SIG-M5 (cell line): ENCODE measurements at regions not wholly inside any gene's neighbourhood (a gene's known extent, or its start where the extent isn't known, plus 50 kb on each side); places are given as distances from the start of the nearest gene placed in this dataset.

ENCODE experiments used
- DNase-seq: peaks from one replicate; lab custom pipeline; 2025; lab: John Stamatoyannopoulos, UW

GRCh38 chr13:64441740-64442139 lies 2788.4 kb downstream of the PCDH9 start:
- DNase-seq: no peak

DNA sequence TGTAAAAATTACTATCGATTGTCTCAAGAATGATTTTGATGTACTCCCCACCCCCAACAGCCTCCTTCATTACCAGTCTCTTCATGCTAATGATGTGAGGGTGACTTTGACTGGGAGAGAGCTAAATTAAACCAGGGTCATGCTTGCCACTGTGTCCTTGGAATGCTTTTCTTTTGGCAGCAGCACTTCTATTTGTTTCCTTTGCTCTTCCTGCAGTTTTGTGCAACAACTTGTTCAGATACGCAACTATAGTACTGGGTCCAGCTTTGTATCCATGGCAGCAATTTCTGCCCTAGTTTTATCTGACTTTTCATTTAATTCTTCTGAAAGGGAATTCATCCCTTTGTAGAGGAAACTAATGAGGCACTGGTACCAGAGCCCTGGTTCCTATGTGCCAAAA lies 2792.1 kb downstream of the PCDH9 start:
- DNase-seq: no peak

DNA sequence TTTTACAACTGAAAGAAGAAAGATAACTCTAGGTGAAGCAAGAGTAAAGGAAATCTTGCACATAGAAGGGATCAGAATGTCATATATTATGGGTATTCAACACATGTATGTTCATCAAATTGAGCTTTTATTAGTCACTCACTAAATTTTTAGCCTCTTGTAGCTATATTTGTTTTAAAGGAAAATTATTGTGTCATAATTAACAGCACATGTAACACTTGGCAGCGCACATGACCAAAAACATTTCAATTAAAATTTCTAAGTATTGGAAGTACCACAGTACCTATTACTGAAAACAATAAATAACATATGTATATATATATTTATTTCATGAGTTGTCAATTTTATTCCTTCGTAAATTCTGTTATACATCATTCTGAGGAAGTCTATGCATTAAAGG lies 2800.4 kb downstream of the PCDH9 start:
- no peak for DNase-seq

- DNase-seq: no peak
Measured at GRCh38 chr13:64428196-64428595, 2801.9 kb downstream of the PCDH9 start.

- no peak for DNase-seq
Measured at GRCh38 chr13:64423467-64423866, 2806.7 kb downstream of the PCDH9 start.

GRCh38 chr13:64420181-64420580 lies 2810.0 kb downstream of the PCDH9 start:
- no peak for DNase-seq

GRCh38 chr13:64417581-64417980 lies 2812.6 kb downstream of the PCDH9 start:
- no peak for DNase-seq

DNA sequence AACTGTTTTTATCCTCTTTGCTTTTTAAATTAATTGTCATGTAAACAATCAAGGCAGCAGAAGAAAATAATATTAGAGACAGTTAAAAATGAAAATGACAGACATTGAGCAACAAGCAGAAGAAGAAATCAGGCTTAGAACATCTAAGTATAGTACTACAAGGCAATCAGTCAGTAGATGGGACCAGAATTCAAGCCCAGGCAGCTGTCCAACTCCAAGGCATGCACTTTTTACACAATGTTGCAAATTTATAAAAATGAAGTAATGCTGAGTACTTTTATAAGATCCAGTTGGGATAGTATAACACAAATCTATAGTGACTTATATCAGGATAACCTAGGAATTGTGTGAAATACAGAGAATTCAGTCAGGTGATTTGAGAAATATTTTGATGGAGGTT lies 2815.8 kb downstream of the PCDH9 start:
- DNase-seq: no peak

GRCh38 chr13:64413529-64413928 lies 2816.6 kb downstream of the PCDH9 start:
- DNase-seq: no peak

- no peak for DNase-seq
Measured at GRCh38 chr13:64410276-64411053, 2819.7 kb downstream of the PCDH9 start.

DNA sequence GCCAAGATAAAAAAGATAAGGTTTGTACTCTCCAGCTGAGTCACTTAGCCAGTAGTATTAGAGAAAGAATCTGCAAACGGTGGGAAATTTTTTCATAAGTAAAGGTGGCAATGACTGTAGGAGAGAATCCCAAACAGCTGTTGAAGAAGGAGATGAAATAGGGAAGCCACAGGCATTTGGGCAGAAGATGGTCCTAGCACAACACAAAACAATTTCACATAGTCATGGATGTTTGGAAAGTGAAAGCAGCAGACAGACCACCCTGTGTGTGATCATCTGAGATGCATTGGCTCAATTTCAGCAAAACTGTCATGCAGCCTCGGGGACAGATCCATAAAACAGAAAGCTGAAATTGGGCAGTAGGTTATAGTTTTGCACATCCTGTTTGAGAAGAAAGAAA lies 2832.4 kb downstream of the PCDH9 start:
- DNase-seq: no peak

DNA sequence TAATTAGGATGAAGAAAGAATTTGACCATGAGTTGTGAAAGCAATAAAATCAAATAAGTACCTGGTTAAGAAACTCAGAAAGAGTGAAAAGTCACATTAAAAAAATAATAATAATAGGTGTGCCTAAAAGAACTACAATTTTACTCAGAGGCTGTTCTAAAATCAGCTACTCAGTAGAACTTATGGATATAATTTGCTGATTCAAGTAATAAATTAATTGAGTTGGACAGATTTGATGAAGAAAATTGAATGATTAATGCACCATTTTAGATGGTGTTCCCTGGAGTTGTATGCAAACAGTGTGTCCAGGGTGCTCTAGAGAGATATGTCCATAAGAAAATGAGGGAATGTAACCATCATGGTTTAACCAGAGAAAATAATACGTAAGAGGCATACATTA lies 2852.5 kb downstream of the PCDH9 start:
- no peak for DNase-seq

DNA sequence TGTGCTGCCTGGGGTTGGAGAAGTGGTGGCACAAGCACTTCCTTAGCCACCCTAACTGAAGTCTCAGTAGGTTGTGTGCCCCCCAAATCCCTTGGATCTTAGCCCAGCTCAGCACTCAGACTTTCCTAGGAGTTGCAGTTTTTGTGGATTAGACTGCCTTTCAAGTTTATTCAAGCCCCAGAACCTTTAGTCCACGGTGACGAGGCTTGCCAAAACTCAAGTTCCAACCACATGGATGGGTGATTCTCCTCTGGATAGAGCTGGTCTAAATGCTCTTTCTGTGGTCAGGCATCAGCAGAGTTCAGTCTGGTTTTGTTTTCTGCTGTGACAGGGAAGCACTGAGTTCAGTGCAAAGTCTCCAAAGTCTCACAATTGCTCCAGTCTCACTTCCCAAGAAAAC lies 2858.7 kb downstream of the PCDH9 start:
- no peak for DNase-seq

DNA sequence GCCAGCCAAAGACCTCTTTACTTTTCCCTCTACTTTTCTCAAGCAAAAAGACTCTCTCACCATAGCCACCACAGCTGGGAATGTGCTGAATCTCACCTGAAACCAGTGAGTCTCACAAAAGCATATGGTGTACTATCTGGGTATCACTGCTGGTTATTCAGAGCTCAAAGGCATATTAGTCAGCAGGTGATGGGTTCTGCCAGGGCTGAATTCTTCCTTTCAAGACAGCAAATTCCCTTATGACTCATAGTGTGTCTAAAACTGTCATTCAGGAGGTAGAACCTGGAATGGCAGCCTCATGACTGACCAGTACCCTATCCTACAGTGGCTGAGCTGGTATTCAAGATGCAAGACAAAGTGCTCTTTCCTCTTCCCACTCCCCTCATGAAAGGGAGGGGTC lies 2859.1 kb downstream of the PCDH9 start:
- no peak for DNase-seq

- DNase-seq: no peak
Measured at GRCh38 chr13:64369121-64369520, 2861.0 kb downstream of the PCDH9 start.

DNA sequence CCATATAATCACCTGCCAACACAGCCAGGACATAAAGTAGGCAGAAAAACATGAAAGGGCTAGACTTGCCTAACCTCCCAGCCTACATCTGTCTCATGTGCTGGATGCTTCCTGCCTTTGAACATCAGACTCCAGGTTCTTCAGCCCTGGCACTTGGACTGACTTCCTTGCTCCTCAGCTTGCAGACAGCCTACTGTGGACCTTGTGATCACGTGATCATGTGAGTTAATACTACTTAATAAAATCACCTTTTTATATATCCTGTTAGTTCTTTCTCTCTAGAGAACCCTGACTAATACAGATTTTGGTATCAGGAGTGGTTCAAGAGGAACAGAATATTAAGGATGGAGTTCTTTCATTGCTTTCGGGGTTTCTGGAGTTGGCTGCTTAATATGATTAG lies 2867.6 kb downstream of the PCDH9 start:
- no peak for DNase-seq

DNA sequence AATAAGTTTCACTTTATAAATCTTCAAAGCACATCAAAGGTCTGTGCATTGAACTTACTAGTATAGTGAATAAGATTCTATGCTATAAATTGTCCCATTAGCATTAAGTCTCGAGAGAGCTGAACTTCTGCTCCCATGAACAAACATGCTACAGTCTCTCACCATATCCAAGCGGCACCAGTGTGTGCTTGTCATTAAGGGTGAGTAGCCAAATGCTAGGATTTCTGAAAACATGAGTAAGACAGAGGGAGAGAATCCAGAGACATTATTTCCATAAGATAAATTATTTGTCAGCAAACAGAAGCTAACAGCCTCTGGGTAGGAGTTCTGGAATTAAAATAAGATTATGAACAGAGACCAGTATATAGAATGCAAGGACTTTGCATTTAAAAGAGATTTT lies 2882.5 kb downstream of the PCDH9 start:
- no peak for DNase-seq

- no peak for DNase-seq
Measured at GRCh38 chr13:64339373-64340063, 2890.6 kb downstream of the PCDH9 start.

GRCh38 chr13:64338671-64339070 lies 2891.5 kb downstream of the PCDH9 start:
- DNase-seq: no peak

GRCh38 chr13:64333888-64334287 lies 2896.2 kb downstream of the PCDH9 start:
- no peak for DNase-seq

DNA sequence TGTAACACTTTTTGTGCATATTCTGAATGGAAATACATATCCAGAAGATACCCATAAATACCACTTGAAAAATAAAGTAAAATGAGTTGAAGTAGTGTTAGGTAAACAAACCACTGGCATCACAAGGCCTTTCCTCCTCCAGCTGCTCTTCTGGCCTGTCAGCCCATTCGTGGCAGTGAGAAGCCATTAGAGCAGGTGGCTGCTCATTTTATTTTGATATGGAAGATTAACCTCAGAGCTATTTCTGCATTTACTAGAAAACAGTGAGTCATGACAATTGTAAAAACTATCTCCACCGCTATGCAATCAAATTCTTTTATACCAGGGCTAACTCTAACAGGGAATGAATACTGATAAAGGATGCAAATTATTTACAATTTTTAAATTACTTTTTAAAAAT lies 2898.1 kb downstream of the PCDH9 start:
- DNase-seq: no peak

DNA sequence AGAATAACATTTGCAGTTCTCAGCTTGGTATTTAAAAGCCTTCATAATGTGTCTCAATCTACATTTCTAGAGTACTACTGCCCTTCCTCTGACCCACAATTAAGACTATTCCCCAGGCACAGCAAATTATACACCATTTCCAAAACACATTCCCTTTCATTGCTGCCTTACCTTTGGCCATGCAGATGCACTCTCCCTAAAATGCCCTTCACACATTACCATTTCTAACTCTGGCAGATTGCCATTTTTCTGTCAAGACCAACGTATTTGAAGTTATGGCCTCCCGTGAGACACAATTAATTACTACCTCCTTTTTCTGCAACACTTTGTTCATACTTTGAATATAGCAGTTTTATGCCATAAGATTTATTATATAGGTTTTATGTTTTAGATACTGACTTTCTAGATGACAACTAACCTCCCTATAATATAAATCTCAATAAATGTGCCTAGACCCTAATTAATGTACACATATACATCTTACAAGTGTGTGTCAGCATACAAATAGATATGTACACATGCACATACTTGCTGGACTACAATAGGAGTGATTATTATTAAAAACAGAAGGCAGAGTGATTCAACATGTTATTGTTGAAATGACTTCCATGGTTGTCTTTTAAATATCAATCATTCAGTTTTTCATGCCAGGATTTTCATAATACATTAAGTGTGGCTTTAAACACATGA lies 2902.5 kb downstream of the PCDH9 start:
- DNase-seq: no peak

- DNase-seq: no peak
Measured at GRCh38 chr13:64314331-64314730, 2898.7 kb upstream of the PCDH20 start.
